Rectal smooth muscle tissue (tissue), 1 donor: ENCODE measurements at regions not wholly inside any gene's neighbourhood (a gene's known extent, or its start where the extent isn't known, plus 50 kb on each side); places are given as distances from the start of the nearest gene placed in this dataset.
"Not testable (repeated sequence)": the region's sequence is repeated elsewhere in the genome, so short reads cannot be mapped to it uniquely, and the experiment has no call there.

Source experiments
- H3K27ac ChIP-seq: one replicate; pipeline ENCODE4 v1.7.0; 2013; ENCODE audit warnings: low read depth, low read length, inconsistent platforms
- H3K27me3 ChIP-seq: one replicate; pipeline ENCODE4 v1.7.0; 2013; ENCODE audit warnings: low read length; ENCODE audit not compliant: control insufficient read depth, insufficient read depth
- H3K36me3 ChIP-seq: one replicate; pipeline ENCODE4 v1.7.0; 2013; ENCODE audit warnings: low read length; ENCODE audit not compliant: control insufficient read depth, insufficient read depth
- H3K4me1 ChIP-seq: one replicate; pipeline ENCODE4 v1.7.0; 2013; ENCODE audit warnings: low read length; ENCODE audit not compliant: control insufficient read depth, insufficient read depth
- H3K4me3 ChIP-seq: one replicate; pipeline ENCODE4 v1.7.0; 2013; ENCODE audit warnings: low read length
- H3K9ac ChIP-seq: one replicate; pipeline ENCODE4 v1.7.0; 2013; ENCODE audit warnings: low read length

- no peak overlapping the region for H3K4me3 ChIP-seq
- no peak overlapping the region for H3K9ac ChIP-seq
- no peaks in the 10 kb centered on the region for H3K36me3 ChIP-seq
- no peak overlapping the region for H3K27ac ChIP-seq
- H3K4me1 ChIP-seq, result no peaks in the 10 kb centered on the region
- no peaks in the 10 kb centered on the region for H3K27me3 ChIP-seq
These were observed 134.3 kb downstream of the PROX1 start for GRCh38 chr1:214122110-214122509.

GRCh38 chr1:214123061-214123784, 135.4 kb downstream of the PROX1 start:
- Histone ChIP-seq H3K9ac (no peak overlapping the region), H3K27me3 (no peaks in the 10 kb centered on the region), H3K4me1 (no peaks in the 10 kb centered on the region), H3K36me3 (no peaks in the 10 kb centered on the region), H3K27ac (no peak overlapping the region), H3K4me3 (no peak overlapping the region)

- Histone ChIP-seq H3K4me1 (no peaks in the 10 kb centered on the region), H3K27ac (no peak overlapping the region), H3K4me3 (no peak overlapping the region), H3K27me3 (no peaks in the 10 kb centered on the region), H3K9ac (no peak overlapping the region), H3K36me3 (no peaks in the 10 kb centered on the region)
These were observed 136.6 kb downstream of the PROX1 start for GRCh38 chr1:214124281-214124805.

DNA sequence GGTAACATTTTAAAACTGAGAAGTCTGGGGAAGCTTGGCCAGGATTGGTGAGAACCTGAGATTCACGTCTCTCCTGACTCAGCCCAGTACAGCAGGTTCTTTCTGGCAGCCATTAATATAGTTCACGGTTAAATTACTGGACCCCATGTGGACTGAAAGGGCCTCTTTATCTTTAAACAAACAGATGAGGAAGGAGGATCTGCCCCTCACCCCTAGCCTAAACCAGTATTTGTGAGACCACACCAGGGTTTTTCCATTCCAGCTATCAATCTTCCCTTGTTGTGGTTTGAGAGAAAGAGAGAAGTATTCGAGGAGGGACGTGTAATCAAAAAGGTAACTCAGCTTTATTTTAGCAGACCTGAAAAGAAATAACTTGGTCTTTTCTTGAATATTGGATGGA, 137.1 kb downstream of the PROX1 start:
- no peak overlapping the region for H3K27ac ChIP-seq
- H3K4me1 ChIP-seq, result no peaks in the 10 kb centered on the region
- no peaks in the 10 kb centered on the region for H3K27me3 ChIP-seq
- no peak overlapping the region for H3K4me3 ChIP-seq
- H3K36me3 ChIP-seq, result no peaks in the 10 kb centered on the region
- no peak overlapping the region for H3K9ac ChIP-seq

DNA sequence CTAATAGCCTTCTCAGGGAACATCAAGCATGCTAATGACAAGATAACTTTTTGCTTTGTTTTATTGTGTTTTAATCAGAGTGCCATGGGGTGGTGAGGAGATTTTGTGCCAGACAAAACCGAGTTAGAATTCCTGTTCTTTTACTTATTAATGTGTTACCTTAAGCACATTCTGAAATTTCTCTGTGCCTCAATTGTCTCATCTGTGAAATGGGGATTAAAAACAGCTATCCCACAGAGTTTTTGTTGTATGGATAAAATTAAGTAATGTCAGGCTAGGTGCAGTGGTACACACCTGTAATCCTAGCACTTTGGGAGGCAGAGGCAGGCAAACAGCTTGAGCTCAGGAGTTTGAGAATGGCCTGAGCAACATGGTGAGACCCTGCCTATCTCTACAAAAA, 138.0 kb downstream of the PROX1 start:
- Histone ChIP-seq H3K36me3 (no peaks in the 10 kb centered on the region), H3K27ac (no peak overlapping the region), H3K4me3 (no peak overlapping the region)

DNA sequence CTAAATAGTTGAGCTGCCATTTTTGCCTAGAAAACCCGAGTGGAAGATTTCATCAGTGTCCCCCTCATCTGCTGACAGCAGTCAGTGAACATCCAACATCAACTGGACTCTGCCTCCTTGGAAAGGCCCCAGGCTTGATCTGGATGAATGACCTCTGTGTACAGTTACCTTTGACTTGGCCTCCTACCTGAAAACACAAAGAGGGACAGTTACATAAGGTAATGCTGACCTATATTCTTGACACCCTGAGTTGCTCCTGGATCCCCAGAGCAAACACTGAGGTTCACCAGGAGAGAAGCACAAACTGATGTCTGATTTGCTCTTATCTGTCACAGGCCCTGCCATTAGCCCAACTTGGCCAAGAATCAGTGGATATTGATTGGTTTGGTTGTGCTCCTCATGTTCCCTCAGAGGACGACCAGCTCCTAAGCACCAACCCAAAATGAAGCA, 138.9 kb downstream of the PROX1 start:
- Histone ChIP-seq H3K36me3 (no peaks in the 10 kb centered on the region), H3K9ac (no peak overlapping the region), H3K4me3 (no peak overlapping the region), H3K4me1 (no peaks in the 10 kb centered on the region), H3K27me3 (no peaks in the 10 kb centered on the region), H3K27ac (no peak overlapping the region)

More for the DNA sequence above, 138.0 kb downstream of the PROX1 start:
- Histone ChIP-seq H3K27me3 (no peaks in the 10 kb centered on the region), H3K9ac (no peak overlapping the region), H3K4me1 (no peaks in the 10 kb centered on the region)

GRCh38 chr1:214127705-214128104, 139.9 kb downstream of the PROX1 start:
- Histone ChIP-seq H3K9ac (no peak overlapping the region), H3K36me3 (no peaks in the 10 kb centered on the region), H3K27me3 (no peaks in the 10 kb centered on the region), H3K4me3 (no peak overlapping the region), H3K4me1 (no peaks in the 10 kb centered on the region), H3K27ac (no peak overlapping the region)

GRCh38 chr1:214135886-214136285, 145.1 kb upstream of the SMYD2 start:
- Histone ChIP-seq H3K4me3 (no peak overlapping the region), H3K36me3 (no peaks in the 10 kb centered on the region)

DNA sequence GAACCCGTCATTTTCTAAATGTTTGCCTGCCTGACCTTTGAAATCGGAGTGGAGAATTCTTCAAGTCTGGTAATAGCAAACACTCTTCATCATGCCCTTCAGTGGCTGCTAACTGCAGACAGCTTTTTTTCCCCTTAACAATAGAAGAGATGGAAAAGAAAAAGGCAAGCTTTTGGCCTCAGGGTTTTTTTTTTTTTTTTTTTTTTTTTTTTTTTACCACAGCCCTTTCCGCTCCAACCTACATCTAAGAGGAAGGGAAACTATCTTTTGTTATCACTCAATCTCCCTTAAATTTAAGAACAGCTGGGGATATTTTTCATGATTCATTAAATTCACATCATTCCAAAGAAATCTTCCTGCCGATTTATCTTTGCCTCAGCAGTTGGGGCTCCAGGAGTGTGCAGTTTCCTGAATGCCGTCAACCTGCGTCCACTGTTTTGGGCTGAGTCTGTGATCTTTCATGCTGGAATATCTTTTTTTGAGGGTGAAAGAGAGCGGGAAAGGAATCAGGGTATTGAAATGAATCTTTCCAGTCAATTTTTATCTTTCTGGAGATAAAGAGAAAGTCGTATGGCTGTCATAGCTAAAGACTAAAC, 144.5 kb upstream of the SMYD2 start:
- no peak overlapping the region for H3K9ac ChIP-seq
- no peaks in the 10 kb centered on the region for H3K4me1 ChIP-seq
- no peaks in the 10 kb centered on the region for H3K36me3 ChIP-seq
- H3K27me3 ChIP-seq, result no peaks in the 10 kb centered on the region
- H3K4me3 ChIP-seq, result no peak overlapping the region
- no peak overlapping the region for H3K27ac ChIP-seq

More at GRCh38 chr1:214135886-214136285, 145.1 kb upstream of the SMYD2 start:
- Histone ChIP-seq H3K9ac (no peak overlapping the region), H3K27me3 (no peaks in the 10 kb centered on the region), H3K27ac (no peak overlapping the region), H3K4me1 (no peaks in the 10 kb centered on the region)

- H3K9ac ChIP-seq, result no peak overlapping the region
These were observed 139.5 kb upstream of the SMYD2 start for GRCh38 chr1:214141486-214141885.

GRCh38 chr1:214143006-214143992, 137.7 kb upstream of the SMYD2 start:
- no peaks in the 10 kb centered on the region for H3K27me3 ChIP-seq
- H3K9ac ChIP-seq, result no peak overlapping the region
- no peak overlapping the region for H3K4me3 ChIP-seq
- no peaks in the 10 kb centered on the region for H3K4me1 ChIP-seq
- H3K27ac ChIP-seq, result no peak overlapping the region
- H3K36me3 ChIP-seq, result no peaks in the 10 kb centered on the region

More at GRCh38 chr1:214141486-214141885, 139.5 kb upstream of the SMYD2 start:
- H3K36me3 ChIP-seq, result no peaks in the 10 kb centered on the region
- H3K27me3 ChIP-seq, result no peaks in the 10 kb centered on the region
- no peak overlapping the region for H3K4me3 ChIP-seq
- H3K27ac ChIP-seq, result no peak overlapping the region
- H3K4me1 ChIP-seq, result no peaks in the 10 kb centered on the region

DNA sequence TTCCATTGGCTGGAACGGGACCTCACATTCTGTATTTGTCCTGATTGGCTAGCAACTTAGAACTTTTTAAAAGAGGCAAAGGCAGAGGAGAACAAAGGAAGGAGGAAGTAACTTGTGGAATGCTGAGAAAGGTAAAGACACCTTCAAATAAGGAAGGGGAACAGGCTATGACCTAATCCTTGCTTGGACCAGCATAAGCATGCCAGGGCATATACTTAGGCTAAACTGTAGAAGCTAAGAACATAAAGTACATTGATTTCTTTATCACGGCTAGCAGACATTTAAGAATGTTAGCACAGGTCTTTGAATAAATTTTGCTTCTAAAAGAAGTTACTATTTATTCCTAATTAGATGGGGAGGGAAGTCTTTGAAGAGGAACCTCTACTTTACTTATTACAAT, 136.4 kb upstream of the SMYD2 start:
- not testable (repeated sequence) for H3K27me3 ChIP-seq, H3K36me3 ChIP-seq, H3K4me1 ChIP-seq, H3K9ac ChIP-seq, H3K27ac ChIP-seq, H3K4me3 ChIP-seq
